ENCODE measurements at regions not wholly inside any gene's neighbourhood (a gene's known extent, or its start where the extent isn't known, plus 50 kb on each side); places are given as distances from the start of the nearest gene placed in this dataset.

- no peak for DNase-seq (ENCODE audit: low spot score)
These were observed 751.8 kb downstream of the TSN start for GRCh38 chr2:122507261-122507660.

- no peak for DNase-seq (ENCODE audit: low spot score)
These were observed 756.6 kb downstream of the TSN start for GRCh38 chr2:122512091-122512490.

- no peak for DNase-seq (ENCODE audit: low spot score)
These were observed 759.1 kb downstream of the TSN start for GRCh38 chr2:122514451-122514996.

- no peak for DNase-seq (ENCODE audit: low spot score)
These were observed 760.4 kb downstream of the TSN start for GRCh38 chr2:122515731-122516290.

- no peak for DNase-seq (ENCODE audit: low spot score)
These were observed 761.3 kb downstream of the TSN start for GRCh38 chr2:122516775-122517174.

- DNase-seq (ENCODE audit: low spot score): no peak
These were observed 763.9 kb downstream of the TSN start for GRCh38 chr2:122519366-122519765.

- DNase-seq (ENCODE audit: low spot score): no peak
These were observed 764.6 kb downstream of the TSN start for GRCh38 chr2:122519821-122520611.

- DNase-seq (ENCODE audit: low spot score): no peak
These were observed 767.7 kb downstream of the TSN start for GRCh38 chr2:122523143-122523542.

- no peak for DNase-seq (ENCODE audit: low spot score)
These were observed 768.5 kb downstream of the TSN start for GRCh38 chr2:122523981-122524380.

- no peak for DNase-seq (ENCODE audit: low spot score)
These were observed 769.9 kb downstream of the TSN start for GRCh38 chr2:122525336-122525735.

- DNase-seq (ENCODE audit: low spot score): no peak
These were observed 772.6 kb downstream of the TSN start for GRCh38 chr2:122528061-122528460.

GRCh38 chr2:122528958-122529705, 773.7 kb downstream of the TSN start:
- DNase-seq (ENCODE audit: low spot score): no peak

- no peak for DNase-seq (ENCODE audit: low spot score)
These were observed 775.4 kb downstream of the TSN start for GRCh38 chr2:122530814-122531213.

GRCh38 chr2:122531290-122532071, 776.0 kb downstream of the TSN start:
- no peak for DNase-seq (ENCODE audit: low spot score)

- DNase-seq (ENCODE audit: low spot score): no peak
These were observed 776.6 kb downstream of the TSN start for GRCh38 chr2:122532072-122532344.

- no peak for DNase-seq (ENCODE audit: low spot score)
These were observed 777.0 kb downstream of the TSN start for GRCh38 chr2:122532481-122532880.

GRCh38 chr2:122535960-122536505, 780.6 kb downstream of the TSN start:
- no peak for DNase-seq (ENCODE audit: low spot score)

GRCh38 chr2:122539311-122539710, 783.9 kb downstream of the TSN start:
- no peak for DNase-seq (ENCODE audit: low spot score)

- no peak for DNase-seq (ENCODE audit: low spot score)
These were observed 784.5 kb downstream of the TSN start for GRCh38 chr2:122539920-122540319.

GRCh38 chr2:122542236-122542635, 786.8 kb downstream of the TSN start:
- no peak for DNase-seq (ENCODE audit: low spot score)

GRCh38 chr2:122542646-122543045, 787.2 kb downstream of the TSN start:
- no peak for DNase-seq (ENCODE audit: low spot score)

GRCh38 chr2:122543815-122544214, 788.4 kb downstream of the TSN start:
- peak; percentile 22 for DNase-seq (ENCODE audit: low spot score)
